ENCODE measurements at regions not wholly inside any gene's neighbourhood (a gene's known extent, or its start where the extent isn't known, plus 50 kb on each side); places are given as distances from the start of the nearest gene placed in this dataset.
A peak's percentile ranks its signal among the peaks of the same experiment; 100 is the strongest.

GRCh38 chr1:50358962-50359361 is 64.3 kb downstream of the DMRTA2 start:
- DNase-seq (ENCODE audit: low spot score), result no peak

GRCh38 chr1:50357186-50357585 is 66.1 kb downstream of the DMRTA2 start:
- DNase-seq (ENCODE audit: low spot score), result no peak

GRCh38 chr1:50354813-50355212 is 68.4 kb downstream of the DMRTA2 start:
- DNase-seq (ENCODE audit: low spot score), result no peak

GRCh38 chr1:50352428-50352827 is 70.8 kb downstream of the DMRTA2 start:
- no peak for DNase-seq (ENCODE audit: low spot score)

GRCh38 chr1:50350868-50351267 is 72.4 kb downstream of the DMRTA2 start:
- DNase-seq (ENCODE audit: low spot score), result no peak

GRCh38 chr1:50350421-50350820 is 72.8 kb downstream of the DMRTA2 start:
- no peak for DNase-seq (ENCODE audit: low spot score)

GRCh38 chr1:50349242-50349565 is 74.0 kb downstream of the DMRTA2 start:
- no peak for DNase-seq (ENCODE audit: low spot score)

- peak; percentile 80 for DNase-seq (ENCODE audit: low spot score)
Observed at GRCh38 chr1:50348449-50349241, 74.6 kb downstream of the DMRTA2 start.

GRCh38 chr1:50347933-50348332 is 75.3 kb downstream of the DMRTA2 start:
- DNase-seq (ENCODE audit: low spot score), result no peak

GRCh38 chr1:50346621-50347020 is 76.6 kb downstream of the DMRTA2 start:
- DNase-seq (ENCODE audit: low spot score), result no peak

GRCh38 chr1:50343323-50343722 is 79.9 kb downstream of the DMRTA2 start:
- no peak for DNase-seq (ENCODE audit: low spot score)

- DNase-seq (ENCODE audit: low spot score), result no peak
Observed at GRCh38 chr1:50342525-50342924, 80.7 kb downstream of the DMRTA2 start.

GRCh38 chr1:50335036-50335435 is 88.2 kb downstream of the DMRTA2 start:
- DNase-seq (ENCODE audit: low spot score), result no peak

- peak; percentile 93 for DNase-seq (ENCODE audit: low spot score)
Observed at GRCh38 chr1:50333595-50333974, 89.7 kb downstream of the DMRTA2 start.

GRCh38 chr1:50332941-50333594 is 90.2 kb downstream of the DMRTA2 start:
- peak; percentile 89 for DNase-seq (ENCODE audit: low spot score)

- no peak for DNase-seq (ENCODE audit: low spot score)
Observed at GRCh38 chr1:50329332-50329932, 93.8 kb downstream of the DMRTA2 start.

- DNase-seq (ENCODE audit: low spot score), result no peak
Observed at GRCh38 chr1:50328552-50328951, 94.7 kb downstream of the DMRTA2 start.

- no peak for DNase-seq (ENCODE audit: low spot score)
Observed at GRCh38 chr1:50326026-50326425, 97.2 kb downstream of the DMRTA2 start.

- no peak for DNase-seq (ENCODE audit: low spot score)
Observed at GRCh38 chr1:50322579-50322978, 100.7 kb downstream of the DMRTA2 start.

- no peak for DNase-seq (ENCODE audit: low spot score)
Observed at GRCh38 chr1:50318428-50318827, 104.8 kb downstream of the DMRTA2 start.

- DNase-seq (ENCODE audit: low spot score), result no peak
Observed at GRCh38 chr1:50308878-50309277, 114.4 kb downstream of the DMRTA2 start.

GRCh38 chr1:50305808-50306207 is 117.4 kb downstream of the DMRTA2 start:
- DNase-seq (ENCODE audit: low spot score), result peak; percentile 51

GRCh38 chr1:50300297-50300696 is 122.9 kb downstream of the DMRTA2 start:
- no peak for DNase-seq (ENCODE audit: low spot score)
